GM19193 (cell line): ENCODE measurements at regions not wholly inside any gene's neighbourhood (a gene's known extent, or its start where the extent isn't known, plus 50 kb on each side); places are given as distances from the start of the nearest gene placed in this dataset.

ENCODE experiments used
- POLR2A ChIP-seq: IDR thresholded peaks from 4 replicates; pipeline ENCODE4 v1.6.1; 2011; ENCODE audit not compliant: insufficient read depth, insufficient read length; ENCODE audit errors: extremely low read depth

DNA sequence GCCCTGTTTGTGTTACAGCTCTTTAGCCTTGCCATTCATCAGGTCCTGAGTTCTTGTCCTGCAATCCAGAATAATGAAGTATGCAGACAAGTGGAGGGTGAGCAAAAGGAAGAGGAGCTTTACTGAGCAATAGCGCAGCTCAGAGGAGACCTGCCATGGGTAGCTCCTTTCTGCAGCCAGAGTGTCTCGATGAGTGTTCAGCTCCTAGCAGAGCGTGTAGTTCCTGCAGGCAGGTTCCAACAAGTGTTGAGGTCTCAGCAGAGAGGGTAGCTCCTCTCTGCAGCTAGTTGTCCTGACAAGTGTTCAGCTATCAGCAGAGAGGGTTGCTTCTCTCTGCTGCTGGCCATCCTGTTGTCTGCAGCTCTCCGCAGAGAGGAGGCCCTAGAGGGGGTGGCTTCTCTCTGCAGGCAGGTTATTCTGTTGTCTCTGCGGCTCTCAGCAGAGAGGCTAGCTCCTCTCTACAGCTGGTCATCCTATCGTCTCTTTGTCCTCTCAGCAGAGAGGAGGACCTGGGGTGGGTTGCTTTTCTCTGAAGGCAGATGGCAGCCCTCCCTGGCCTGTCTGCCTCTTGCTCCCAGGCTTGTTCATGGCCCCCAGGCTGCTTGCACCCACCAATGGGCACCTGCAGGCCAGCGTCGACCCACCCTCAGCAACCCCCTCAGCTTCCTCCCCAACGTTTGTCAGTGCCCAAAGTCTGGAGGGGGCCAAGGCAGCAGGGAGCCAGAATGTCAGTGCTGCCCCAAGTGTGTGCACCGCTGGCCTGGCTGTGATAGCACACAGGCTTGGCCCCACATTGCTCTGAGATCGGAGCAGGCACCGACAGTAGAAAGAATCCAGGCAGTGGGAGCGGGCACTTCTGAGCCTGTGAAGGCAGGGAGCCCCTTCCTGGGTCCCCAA, 112.5 kb upstream of the RUNX3 start:
- TF ChIP-seq POLR2A: no peak

DNA sequence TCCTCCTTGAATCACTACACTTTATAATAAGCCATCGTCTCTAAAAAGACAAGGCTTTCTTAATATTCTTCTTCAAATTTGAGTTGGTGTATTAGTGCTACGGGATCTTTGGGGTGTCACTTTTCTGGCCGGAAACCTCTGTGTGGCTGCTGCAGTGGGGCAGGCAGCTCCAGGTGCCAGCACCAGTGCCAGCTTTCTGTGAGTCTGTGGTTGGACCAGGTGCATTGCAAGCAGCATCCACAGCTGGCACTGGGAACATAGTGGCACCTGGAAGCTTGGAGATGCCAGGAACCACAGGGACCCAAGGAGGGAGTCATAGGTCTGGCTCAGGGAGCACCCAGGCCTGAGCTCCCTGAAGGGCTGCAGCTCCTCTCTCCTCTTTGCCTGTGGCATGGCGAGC, 111.8 kb upstream of the RUNX3 start:
- no peak for TF ChIP-seq POLR2A

DNA sequence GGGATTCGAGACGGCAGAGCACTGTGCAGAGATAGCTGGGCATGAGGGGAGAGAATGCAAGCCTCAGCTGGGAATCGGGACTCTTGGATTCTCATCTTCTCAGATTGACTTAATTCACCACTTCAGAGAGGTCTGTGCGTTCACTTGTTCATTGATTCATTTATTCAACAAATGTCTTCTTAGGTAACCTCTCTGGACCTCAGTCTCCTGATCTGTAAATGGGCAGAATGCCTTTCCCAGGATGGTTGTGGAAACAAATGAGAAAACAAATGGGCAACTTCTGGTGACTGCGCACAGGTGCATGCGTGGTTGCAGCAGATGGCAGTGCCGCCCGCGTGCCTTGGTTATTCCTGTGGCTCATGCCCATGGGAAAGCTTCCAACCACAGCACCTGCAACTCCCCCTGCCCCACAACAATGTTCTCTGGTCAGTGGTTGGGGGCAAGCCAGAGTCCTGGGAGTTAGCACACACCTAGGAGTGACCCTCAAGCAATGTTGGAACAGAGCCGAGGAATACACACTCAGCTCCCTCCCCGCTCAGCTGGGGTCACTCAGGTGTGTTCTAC, 110.1 kb upstream of the RUNX3 start:
- no peak for TF ChIP-seq POLR2A

DNA sequence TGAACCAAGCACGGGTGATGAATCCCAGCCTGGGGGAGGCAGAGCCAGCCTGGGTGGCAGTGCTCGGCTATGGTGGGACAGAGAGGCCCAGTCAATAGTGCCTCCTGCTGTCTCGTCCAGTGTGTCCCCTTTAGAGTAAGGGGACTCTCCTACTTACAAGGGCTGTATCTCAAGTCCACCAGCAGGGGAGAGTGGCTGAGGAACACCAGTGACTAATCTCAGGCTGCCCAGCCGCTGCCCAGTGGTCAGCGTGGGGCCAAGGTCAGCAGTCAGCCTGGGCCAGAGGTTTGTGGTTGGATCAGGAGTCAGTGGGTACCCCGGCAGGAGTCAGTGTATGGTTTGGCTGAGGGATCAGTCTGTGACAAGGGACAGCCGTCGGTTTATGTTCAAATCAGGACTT, 109.2 kb upstream of the RUNX3 start:
- TF ChIP-seq POLR2A: no peak

DNA sequence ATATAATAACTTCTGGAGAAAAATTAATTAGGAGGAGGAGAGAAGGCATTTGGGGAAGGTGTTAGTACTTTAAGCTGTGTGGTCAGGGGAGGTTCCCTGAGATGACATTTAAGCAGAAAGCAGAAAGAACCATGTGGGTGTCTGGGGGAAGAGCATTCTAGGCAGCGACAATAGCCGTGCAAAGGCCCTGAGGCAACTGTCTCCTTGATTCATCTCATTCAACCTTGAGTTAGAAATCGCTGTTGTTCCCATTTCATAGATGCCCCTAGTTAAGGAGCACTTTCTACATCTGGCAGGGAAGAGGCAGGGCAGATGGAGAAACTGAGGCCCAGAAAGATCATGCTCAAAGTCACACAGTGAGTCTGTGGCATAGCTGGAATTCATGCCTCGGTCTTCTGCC, 108.6 kb upstream of the RUNX3 start:
- TF ChIP-seq POLR2A: no peak

DNA sequence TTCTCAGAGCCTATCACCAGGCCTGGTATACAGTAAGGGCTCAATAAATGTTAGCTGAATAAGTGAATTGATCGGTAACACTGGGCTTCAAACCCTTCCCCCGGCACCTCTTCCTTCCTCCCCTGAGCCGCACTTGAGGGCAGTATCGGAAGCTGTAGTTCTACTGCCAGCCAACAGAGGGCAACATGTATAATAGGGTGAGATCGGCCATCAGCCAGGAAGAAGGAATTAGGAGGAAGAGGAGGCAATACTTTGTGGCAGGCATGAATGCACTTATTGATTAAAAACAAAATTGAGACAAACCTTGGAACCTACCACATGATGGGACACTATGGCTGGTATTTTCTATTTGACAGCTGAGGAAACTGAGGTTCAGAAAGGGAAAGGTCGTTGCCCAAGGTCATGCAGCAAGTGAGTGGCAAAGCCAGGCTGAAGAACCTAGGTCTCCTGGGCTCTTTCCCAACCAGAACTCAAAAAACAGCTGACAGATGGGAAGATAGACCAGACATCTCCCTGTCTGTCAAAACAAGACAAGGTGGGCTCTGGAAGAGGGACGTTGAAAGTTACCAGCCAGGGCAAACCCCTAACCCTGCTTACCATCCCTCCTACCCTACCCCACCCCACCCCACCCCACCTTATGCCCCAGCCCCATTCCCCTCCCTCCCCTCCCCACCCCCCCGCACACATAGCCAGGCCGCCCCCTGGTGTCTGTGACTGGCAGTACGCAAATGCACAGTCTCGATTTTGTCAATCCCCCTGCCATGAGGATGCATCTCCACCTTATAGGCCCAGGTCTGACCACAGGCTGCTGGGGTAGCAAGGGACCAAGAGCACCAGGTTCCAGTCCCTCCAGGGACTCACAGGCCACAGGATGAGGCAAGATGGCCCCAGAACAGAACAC, 107.3 kb upstream of the RUNX3 start:
- TF ChIP-seq POLR2A: no peak

DNA sequence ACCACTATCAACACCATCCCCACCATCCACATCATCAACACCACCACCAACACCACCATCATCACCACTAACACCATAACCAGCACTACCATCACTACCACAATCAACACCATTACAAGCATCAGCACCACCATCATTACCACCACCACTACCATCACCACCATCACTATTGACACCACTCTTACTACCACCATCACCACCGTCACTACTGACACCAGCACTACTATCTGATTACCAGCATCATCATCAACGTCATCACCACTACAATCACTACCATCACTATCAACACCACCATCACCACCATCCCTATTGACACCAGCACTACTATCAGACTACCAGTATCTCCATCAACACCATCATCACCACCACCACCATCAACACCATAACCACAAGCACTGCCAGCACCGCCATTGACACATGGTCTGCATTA, 106.1 kb upstream of the RUNX3 start:
- TF ChIP-seq POLR2A: no peak

DNA sequence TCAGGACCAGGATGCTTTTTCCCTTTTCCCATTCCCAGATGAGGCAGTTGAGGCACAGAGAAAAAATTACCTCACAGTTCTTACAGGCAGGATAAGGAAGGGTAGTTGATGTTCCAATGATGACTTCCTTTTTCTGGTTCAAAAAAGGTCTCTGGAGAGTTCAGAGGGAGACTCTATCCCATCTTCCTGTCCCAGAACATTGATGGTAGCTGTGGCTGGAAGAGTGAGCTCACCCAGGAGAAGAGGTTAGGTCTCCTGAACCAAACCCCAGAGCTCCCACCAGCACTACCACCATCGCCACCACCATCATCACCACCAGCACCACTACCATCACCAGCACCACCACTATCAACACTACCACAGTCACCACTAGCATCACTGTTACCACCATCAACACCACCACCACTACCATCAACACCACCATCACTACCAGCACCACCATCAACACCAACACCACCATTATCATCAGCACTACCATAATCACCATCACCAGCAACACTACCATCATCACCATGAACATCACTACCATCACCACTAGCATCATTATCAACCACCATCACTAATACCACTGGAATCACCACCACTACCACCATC, 105.5 kb upstream of the RUNX3 start:
- TF ChIP-seq POLR2A: no peak

DNA sequence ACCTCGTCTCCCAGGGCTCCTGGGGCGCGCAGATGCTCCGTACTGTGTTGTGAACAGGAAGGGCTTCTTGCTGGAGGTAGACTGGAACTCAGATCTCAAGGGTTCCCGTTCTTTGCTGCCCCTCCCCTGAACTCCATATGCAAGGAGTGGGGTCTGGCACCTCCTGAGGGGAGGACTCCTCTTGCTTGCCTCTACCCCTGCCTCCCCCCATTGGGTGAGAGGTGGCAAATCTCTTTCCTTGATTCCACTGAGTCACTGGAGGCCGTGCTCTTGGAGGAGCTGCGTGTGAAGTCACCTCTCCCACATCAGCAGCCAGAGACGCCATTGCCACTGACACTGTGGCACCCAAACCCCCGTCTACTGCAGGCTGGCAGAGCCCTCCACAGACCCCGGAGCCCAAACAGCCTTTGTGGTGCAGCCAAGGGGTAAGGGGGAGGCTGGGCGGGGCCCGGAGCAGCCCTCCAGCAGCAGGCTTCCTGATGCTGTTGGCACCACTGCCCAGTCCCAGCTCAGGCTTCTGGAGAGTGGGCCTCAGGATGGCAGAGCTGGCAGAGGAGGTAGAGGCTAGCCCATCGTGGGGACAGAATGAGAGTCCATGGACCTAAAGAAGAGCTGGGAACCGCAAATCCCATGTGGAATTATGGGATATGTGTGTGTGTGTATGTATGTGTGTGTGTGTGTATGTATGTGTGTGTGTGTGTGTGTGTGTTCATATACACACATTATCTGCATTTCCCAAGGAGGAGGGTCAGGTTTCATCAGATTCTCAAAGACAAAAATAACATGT, 104.9 kb upstream of the RUNX3 start:
- TF ChIP-seq POLR2A: no peak

DNA sequence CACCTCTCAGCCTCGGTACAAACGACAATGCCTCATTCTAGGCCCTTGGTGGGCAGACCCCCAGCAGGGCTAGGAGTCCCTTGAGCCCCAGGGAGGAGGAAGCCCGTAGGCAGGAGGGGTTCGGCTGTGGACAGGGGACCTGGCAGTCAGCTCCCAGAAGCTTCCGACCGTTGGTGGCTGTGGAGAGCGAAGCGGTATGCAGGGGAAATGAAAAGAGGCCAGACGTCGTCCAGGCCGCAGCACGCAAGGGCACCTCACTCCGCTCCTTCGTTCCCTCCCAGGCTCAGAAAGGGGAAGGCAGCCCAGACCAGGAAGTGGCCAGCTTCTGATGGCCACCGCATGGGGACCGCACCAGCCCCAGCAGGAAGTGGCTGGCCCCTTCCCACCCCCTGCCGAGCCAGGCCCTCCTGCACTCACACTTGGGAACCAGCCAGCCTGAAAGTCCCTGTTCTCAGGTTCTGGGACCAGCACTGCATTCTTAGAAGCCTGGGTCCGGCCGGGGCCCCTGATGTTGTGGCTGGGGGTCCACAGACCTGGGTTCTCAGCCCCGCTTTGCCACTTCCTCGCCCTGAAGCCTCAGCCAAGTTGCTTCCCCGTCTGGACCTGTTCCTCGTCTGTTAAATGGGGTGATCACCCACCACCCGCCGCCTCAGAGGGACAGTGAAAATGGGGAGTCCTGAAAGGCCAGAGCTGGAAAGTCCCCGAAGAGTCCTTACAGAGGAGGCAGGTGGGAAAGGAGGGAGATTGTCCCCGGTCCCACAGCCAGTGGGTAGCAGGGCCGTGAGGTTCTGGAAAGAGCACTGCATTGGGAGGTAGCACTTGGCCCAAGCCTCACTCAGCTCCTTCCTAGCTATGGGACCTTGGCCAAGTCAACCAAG, 104.0 kb upstream of the RUNX3 start:
- TF ChIP-seq POLR2A: peak; percentile 55

DNA sequence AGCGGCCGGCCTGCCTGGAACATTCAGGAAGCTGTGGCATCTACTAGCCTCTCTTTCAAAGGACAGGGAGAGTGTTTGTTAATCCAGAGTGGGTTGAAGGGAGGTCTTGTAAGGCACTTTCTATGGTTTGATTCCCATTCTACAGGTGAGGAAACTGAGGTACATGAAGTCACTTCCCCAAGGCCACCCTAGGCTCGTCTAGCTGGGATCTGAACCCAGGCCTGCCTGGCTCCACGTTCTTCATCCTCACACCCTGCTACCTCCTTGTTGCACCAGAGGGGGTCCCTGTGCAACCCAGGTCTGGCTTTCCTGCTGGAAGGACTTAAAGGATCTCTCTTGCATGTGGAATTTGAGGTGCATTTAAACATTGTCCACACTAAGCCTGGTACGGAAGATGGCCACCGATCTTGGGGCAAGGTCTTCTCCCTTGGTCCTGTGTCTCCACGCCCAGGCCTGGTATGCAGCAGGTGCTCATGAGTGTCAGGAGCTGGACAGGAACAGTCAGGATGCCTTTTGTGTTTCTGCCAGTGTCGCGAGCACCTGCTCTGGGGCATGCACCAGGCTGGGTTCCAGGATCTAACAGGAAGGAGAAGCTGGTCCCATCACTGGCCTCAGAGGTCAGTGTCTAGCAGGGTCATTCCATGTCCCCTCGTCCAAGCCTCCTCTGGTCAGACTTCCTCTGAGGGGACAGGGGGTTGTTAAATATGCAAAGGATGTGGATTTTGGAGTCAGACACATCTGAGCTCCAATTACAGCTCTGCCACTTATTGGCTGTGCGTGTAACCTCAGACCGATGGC, 103.2 kb upstream of the RUNX3 start:
- TF ChIP-seq POLR2A: peak; percentile 31

DNA sequence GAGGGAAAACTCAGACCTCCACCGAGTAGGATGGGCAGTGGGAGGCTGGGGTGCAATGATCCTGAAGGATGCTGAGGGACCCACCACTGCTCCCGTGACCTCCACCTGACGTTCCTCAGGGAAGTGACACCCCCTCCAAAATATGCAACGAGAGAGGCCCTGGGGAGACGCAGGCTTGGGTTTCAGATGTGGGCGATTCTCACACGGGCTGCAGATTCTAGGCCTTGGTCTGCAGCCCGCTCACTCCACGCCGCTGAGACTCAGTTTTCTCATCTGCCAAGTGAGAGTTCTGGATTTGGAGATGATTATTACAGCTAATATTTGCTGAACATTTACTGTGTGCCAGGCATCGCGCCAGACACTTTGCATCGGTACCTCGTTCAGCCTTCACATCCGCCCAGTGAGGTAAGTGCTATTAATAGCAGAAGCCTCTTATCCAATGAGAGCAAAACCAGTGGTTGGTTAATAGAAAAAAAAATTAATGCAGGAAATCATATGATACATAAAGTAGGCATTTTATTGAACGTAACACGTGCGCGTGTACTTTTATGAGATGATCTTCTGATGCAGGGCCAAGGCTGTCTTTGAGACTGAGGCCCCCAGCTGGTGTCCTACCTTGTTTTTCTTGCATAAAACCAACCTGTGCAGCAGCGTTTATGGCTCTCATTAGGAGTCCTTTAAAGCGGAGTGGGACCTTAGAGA, 102.0 kb upstream of the RUNX3 start:
- peak; percentile 67 for TF ChIP-seq POLR2A
